Left lung (tissue), 4 donors: ENCODE measurements at regions not wholly inside any gene's neighbourhood (a gene's known extent, or its start where the extent isn't known, plus 50 kb on each side); places are given as distances from the start of the nearest gene placed in this dataset.

Experiments
- ATAC-seq: fragments of 200-7000 bp; cut with Tn5 transposase; one replicate; pipeline ENCODE4 v1.9.1; 2020; ENCODE audit warnings: moderate library complexity
- DNase-seq, 4 donors: peaks; one replicate each; pipeline ENCODE4 v3.0.0-alpha.2; 2013 to 2020
- H3K27ac ChIP-seq, 2 donors: fragments of 200-600 bp; sonication (generic) in 1 of 2; one replicate each; pipeline versions ENCODE4 v1.5.0 to v1.8.0; 2020 to 2021
- H3K27me3 ChIP-seq, 2 donors: fragments of 200-600 bp; sonication (generic) in 1 of 2; one replicate each; pipeline versions ENCODE4 v1.5.0 to v1.8.0; 2020 to 2021
- H3K36me3 ChIP-seq, 2 donors: fragments of 200-600 bp; sonication (generic) in 1 of 2; one replicate each; pipeline versions ENCODE4 v1.5.0 to v1.8.0; 2020 to 2021
- H3K4me1 ChIP-seq, 2 donors: fragments of 200-600 bp; one replicate each; pipeline ENCODE4 v1.8.0; 2021
- H3K4me3 ChIP-seq, 2 donors: fragments of 200-600 bp; sonication (generic) in 1 of 2; one replicate each; pipeline versions ENCODE4 v1.5.0 to v1.8.0; 2020 to 2021; ENCODE audit warnings: mild to moderate bottlenecking in 1 of 2
- H3K9me3 ChIP-seq, 2 donors: fragments of 200-600 bp; sonication (generic) in 1 of 2; one replicate each; pipeline versions ENCODE4 v1.5.0 to v1.8.0; 2020 to 2021
- intact Hi-C, 2 donors: fragments of 100-400 bp; cut with DNase I; formaldehyde crosslinking; loops; one replicate each; pipeline versions ENCODE4 v1.11.2 to v1.14.2; 2022
- TF ChIP-seq, protein P1 (sequence below), 2 donors: fragments of 200-600 bp; sonication (generic) in 1 of 2; IDR thresholded peaks; one replicate each; pipeline versions ENCODE4 v1.5.0 to v1.8.0; 2021; ENCODE audit warnings: antibody characterized with exemption in 2 of 2
- donor health status: DM: no; HTN: yes; CAD: no.
- donor health status: DM: no; HTN: no; CAD: no.

DNA sequence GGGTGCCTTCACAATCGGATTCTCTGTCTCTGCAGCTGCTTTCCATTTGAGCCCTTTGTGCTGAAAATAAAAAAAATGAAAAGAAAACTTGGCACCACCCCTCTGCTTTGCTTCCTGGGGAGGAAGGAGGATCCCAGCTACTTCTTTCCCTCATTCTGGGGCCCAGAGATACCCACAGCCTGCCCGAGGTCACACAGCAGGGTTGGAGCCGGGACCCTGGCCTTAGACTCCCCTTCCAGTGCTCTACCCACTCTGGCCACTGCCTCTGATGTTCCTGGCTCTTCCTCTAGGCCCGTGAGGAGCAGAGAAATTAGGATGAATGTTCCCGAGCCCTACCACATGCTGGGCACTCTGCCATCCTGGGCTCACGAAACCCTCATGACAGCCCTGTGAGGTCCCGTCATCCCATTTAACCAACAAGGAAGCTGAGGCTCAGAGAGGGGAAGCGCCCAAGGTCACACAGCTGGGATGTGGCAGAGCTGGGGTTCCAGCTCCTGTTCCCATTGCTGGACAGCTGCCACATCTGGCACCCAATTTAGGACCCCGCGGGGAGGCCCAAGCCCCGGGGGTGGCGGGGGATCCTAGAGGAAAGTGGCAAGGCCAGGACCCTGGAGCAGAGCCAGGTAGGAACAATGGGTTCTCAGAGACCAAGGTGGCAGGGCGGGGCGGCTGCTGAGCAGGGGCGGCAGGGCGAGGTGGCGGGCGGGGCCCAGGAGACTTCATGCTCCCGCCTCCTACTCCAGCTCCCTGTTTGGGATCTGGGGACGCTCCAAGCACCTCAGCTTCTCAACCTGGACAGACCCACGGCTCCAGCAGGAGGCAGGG lies 76.6 kb downstream of the CEBPB start:
- intact Hi-C loops: no loop called here

GRCh38 chr20:50267866-50268219 lies 77.2 kb downstream of the CEBPB start:
- Histone ChIP-seq H3K4me3 (peak overlapping the region in 1 of 2 donors; percentile 31), H3K27me3 (no peaks in the 10 kb centered on the region), H3K4me1 (peaks cover 11 to 82% of the 10 kb centered on the region in 2 donors), H3K27ac (peak overlapping the region; percentile 61 to 96), H3K9me3 (no peaks in the 10 kb centered on the region), H3K36me3 (no peaks in the 10 kb centered on the region)
- TF ChIP-seq, protein P1, sequence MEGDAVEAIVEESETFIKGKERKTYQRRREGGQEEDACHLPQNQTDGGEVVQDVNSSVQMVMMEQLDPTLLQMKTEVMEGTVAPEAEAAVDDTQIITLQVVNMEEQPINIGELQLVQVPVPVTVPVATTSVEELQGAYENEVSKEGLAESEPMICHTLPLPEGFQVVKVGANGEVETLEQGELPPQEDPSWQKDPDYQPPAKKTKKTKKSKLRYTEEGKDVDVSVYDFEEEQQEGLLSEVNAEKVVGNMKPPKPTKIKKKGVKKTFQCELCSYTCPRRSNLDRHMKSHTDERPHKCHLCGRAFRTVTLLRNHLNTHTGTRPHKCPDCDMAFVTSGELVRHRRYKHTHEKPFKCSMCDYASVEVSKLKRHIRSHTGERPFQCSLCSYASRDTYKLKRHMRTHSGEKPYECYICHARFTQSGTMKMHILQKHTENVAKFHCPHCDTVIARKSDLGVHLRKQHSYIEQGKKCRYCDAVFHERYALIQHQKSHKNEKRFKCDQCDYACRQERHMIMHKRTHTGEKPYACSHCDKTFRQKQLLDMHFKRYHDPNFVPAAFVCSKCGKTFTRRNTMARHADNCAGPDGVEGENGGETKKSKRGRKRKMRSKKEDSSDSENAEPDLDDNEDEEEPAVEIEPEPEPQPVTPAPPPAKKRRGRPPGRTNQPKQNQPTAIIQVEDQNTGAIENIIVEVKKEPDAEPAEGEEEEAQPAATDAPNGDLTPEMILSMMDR (IDR thresholded peaks at IDR 0.05): no peak
- intact Hi-C loops: no loop called here
- no peak for ATAC-seq
- DNase-seq: no peak

More for the DNA sequence above, 76.6 kb downstream of the CEBPB start:
- DNase-seq (peak in 3 of 4 donors; percentile 74 to 88 (median 84)), ATAC-seq (peak; percentile 69)
- H3K9me3 ChIP-seq: no peaks in the 10 kb centered on the region
- TF ChIP-seq, protein P1 (IDR thresholded peaks at IDR 0.05): no peak
- H3K36me3 ChIP-seq: no peaks in the 10 kb centered on the region
- peaks cover 11 to 76% of the 10 kb centered on the region in 2 donors for H3K4me1 ChIP-seq
- peak overlapping the region in 1 of 2 donors; percentile 31 for H3K4me3 ChIP-seq
- peak overlapping the region; percentile 61 to 96 for H3K27ac ChIP-seq
- H3K27me3 ChIP-seq: no peaks in the 10 kb centered on the region

GRCh38 chr20:50269091-50270033 lies 78.7 kb downstream of the CEBPB start:
- Histone ChIP-seq H3K4me1 (peaks cover 11 to 97% of the 10 kb centered on the region in 2 donors), H3K4me3 (peak overlapping the region in 1 of 2 donors; percentile 31), H3K36me3 (no peaks in the 10 kb centered on the region), H3K27me3 (no peaks in the 10 kb centered on the region), H3K9me3 (no peaks in the 10 kb centered on the region), H3K27ac (peak overlapping the region in 1 of 2 donors; percentile 96)
- TF ChIP-seq, protein P1 (IDR thresholded peaks at IDR 0.05): no peak
- intact Hi-C loops: no loop called here
- DNase-seq: peak in 1 of 4 donors; percentile 64
- ATAC-seq: no peak

- Histone ChIP-seq H3K4me1 (peaks cover 11 to 99% of the 10 kb centered on the region in 2 donors), H3K4me3 (no peak overlapping the region), H3K9me3 (no peaks in the 10 kb centered on the region), H3K27me3 (no peaks in the 10 kb centered on the region), H3K36me3 (no peaks in the 10 kb centered on the region), H3K27ac (peak overlapping the region; percentile 65 to 96)
- TF ChIP-seq, protein P1 (IDR thresholded peaks at IDR 0.05): no peak
- DNase-seq (peak in 1 of 4 donors; percentile 82), ATAC-seq (no peak)
- intact Hi-C loops: no loop called here
These were observed 79.4 kb downstream of the CEBPB start for GRCh38 chr20:50270034-50270395.

DNA sequence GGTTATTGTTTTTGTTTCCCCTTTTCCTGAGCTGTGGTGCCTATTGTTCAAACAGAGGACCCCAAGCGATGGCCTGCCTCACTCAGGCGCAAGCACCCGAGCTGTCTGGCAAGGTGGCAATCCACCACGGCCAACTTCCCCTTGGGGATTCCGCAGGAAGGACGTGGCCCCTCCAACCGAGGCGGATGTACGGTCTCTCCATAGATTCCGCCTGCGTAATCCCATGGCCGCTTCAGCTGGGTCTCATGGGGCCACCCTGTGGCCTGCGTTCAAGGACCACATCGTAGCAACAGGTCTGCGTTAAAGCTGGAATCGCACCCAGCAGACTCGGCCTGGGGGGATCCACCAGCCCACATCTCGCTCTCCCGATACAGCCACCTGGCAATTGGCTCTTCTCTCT lies 79.9 kb downstream of the CEBPB start:
- no peak for ATAC-seq

More for the DNA sequence above, 79.9 kb downstream of the CEBPB start:
- Histone ChIP-seq H3K4me3 (peak overlapping the region in 1 of 2 donors; percentile 13), H3K27me3 (no peaks in the 10 kb centered on the region), H3K9me3 (no peaks in the 10 kb centered on the region), H3K36me3 (no peaks in the 10 kb centered on the region), H3K4me1 (peaks cover 11 to 100% of the 10 kb centered on the region in 2 donors), H3K27ac (peak overlapping the region; percentile 65 to 96)
- intact Hi-C loops: no loop called here
- TF ChIP-seq, protein P1 (IDR thresholded peaks at IDR 0.05): no peak
- DNase-seq: peak in 2 of 4 donors; percentile 78 to 89
